Renal cortex interstitium (tissue), 11 donors: ENCODE measurements at regions not wholly inside any gene's neighbourhood (a gene's known extent, or its start where the extent isn't known, plus 50 kb on each side); places are given as distances from the start of the nearest gene placed in this dataset.
A peak's percentile ranks its signal among the peaks of the same experiment; 100 is the strongest.
"Not testable (repeated sequence)": the region's sequence is repeated elsewhere in the genome, so short reads cannot be mapped to it uniquely, and the experiment has no call there.

Experiments
- DNase-seq, 11 donors: peaks; one replicate each; pipeline ENCODE4 v3.0.0-alpha.2; 2013; ENCODE audit warnings: low read depth in 9 of 11, low spot score in 4 of 11; ENCODE audit errors: extremely low read depth in 1 of 11

DNA sequence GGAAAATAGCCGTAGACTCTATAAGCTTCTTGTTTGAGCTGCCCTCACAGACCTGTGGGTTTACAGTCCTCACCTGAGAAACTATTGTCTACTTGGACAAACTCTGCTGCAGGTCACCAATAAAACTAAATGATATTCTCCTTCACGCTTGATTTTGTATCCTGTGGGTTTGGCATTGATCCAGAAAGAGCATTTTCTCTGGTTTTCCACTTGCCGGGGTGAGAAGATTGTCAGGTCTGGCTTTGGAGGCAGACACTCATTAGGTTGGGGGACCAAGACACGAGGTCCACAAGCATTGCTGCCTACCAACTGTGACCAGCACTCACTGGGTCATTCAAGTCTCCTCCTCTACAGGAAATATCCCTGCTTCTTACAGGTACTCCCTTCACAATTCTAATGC lies 68.5 kb downstream of the CDC14C start:
- DNase-seq: no peak

DNA sequence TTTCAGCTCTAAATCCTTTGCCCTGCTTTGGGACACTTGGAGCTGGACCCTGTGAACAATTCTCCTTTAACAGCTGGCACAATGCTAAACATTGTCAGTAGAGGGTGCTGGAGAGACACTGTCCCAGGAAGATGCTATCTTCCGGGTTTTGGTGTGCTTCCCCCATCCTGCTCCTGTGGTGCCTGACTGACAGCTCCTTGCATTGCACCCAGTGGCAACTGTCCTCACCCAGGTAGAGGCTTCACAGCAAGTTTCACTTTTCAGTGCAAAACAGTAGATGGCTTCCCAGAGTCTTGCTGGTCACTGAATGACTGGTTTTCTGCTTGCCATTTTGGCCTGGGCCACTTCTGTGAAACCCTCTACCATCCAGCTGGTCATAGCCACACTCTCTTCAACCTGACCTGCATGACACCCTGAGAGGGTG lies 77.3 kb downstream of the CDC14C start:
- peak in 6 of 11 donors; percentile 12 to 30 (median 20) for DNase-seq

DNA sequence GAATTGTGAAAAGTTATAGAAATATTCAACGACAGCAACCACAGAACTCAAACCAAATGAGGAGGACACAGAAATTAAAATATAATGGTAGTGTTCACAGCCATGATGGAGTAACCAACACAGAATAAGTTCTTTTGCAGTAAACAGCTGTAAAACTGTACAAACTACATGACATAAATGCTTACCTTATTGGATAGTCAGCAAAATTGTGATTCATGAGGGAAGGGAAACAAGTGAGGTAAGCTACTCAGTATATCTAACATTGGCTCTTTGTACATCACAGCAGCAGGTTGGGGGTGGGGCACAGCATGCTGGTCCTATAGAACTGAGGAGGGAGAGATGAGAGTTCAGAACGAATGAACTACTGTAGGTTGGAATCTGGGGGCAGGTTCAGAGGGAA lies 86.4 kb downstream of the CDC14C start:
- no peak for DNase-seq

DNA sequence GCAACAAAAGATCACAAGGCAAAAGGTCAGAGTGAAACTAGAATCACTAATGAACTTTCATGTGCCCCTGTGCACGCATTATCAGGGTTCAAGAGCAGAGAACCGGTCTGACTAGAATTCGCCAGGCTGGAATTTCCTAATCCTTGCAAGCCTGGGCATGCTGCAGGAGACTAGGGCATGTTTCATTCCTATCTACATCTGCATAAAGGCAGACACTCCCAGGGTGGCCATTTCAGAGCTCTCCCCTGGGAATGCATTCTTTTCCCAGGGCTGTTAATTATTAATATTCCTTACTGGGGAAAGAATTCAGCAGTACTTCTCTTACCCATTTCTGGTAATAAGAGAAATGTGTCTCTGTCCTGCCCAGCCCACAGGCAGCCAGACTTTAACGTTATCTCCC lies 90.5 kb downstream of the CDC14C start:
- DNase-seq: no peak

DNA sequence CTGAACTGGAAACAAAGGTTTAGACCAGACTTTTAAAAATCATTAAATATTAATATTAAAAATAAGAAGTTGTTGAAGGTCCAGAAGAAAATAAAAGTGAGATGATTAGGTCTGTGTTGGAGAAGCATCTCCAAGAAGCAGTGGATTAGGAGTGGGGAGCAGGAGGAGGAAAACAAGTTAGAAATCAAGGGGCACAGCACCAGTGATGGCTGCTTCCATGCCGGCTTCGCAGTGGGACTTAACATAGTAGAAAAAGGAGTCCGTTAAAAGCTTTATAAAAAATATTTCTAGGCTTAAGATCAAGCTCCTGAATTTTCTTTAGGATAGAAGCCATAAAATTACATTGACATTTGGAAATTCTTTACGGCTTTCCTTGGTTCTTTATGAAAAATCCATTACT lies 95.8 kb downstream of the CDC14C start:
- no peak for DNase-seq

DNA sequence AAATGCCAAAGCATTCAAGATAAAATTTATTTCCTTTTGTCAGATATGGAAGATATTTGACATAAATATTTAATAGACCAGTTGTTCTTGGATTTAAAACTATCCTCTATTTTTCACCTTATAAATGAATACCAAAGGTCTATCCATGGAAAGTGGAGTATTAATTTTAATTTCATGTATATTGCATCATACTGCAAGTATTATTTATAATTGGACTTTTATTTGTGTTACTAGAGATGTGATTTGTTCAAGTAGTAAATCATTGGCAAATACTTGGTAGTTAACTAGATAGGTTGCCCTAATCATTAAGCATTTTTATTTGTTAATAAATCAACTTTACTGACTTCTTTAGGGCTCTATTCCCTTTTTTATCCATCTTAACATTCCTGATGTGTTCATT lies 98.1 kb downstream of the CDC14C start:
- DNase-seq: no peak

DNA sequence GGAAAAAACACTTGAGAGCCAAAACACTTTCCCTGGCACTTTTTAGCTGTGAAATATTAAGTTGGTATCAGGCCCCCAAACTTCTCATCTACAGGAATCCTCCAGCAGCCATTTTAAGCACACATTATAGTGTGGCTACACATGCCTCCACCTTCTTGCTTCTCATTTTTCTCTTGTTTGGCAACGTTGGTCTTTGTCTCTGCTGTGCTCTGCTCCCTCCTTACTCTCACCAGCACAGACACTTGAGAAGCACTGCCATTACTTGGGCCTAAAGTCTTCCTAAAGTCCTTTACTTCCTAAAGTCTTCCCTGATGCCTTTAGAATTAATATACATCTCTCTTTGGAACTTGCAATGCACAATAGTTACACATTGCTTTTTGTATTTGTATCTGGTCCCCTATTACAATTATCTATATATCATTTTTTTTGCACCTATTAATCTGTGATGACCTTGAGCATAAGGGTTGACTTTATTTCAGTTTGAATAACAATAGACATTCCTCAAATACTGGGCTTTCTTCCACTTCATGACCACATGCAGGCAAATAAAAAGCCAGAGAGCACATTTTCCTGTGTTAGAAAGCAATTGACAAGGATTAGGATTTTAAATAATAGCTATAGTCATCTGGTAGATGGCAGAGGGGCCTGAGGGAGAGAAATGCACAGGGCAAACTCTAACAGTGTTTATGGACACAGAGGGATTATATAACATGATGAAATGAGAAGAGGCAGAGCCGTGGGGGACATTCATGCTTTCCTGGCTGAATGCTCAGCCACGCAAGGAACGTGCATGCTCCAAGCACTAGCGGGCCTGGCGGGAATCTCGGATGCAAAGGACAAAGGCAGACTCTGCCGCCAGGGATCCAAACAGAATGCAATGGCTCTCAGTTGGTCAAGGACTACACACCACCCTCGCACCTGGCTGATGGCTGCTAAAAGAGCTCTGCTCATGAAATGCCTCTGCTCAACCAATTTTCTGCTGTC lies 99.3 kb downstream of the CDC14C start:
- DNase-seq: no peak

DNA sequence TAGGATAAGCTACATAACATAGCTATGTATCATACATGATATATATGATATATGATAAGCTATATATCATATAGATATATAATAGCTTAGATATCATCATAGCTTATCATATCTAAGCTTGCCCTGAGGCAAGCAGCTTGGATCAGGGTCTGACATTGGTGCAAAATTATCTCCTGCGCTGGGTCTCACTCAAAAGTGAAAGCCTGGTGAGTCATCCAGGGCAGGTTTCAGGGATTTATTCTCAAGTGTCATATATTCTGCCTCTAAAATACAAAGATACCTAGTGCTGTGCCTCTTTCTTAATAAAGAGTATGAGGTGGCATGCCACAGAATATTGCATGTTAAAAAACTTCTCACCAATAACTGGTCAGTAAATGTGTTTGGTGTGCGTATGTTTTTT lies 105.9 kb downstream of the CDC14C start:
- DNase-seq: no peak

DNA sequence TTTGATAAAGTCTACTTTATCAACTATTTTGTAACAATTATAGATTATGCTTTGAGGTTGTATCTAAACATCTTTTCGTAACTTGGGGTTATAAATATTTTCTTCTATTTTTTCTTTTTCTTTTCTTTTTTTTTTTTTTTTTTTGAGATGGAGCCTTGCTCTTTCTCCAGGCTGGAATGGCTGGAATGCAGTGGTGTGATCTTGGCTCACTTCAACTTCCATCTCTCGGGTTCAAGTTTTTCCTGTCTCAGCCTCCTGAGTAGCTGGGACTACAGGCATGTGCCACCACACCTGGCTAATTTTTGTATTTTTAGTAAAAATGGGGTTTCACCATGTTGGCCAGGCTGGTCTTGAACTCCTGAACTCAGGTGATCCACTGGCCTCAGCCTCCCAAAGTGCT lies 108.8 kb downstream of the CDC14C start:
- not testable (repeated sequence) for DNase-seq

DNA sequence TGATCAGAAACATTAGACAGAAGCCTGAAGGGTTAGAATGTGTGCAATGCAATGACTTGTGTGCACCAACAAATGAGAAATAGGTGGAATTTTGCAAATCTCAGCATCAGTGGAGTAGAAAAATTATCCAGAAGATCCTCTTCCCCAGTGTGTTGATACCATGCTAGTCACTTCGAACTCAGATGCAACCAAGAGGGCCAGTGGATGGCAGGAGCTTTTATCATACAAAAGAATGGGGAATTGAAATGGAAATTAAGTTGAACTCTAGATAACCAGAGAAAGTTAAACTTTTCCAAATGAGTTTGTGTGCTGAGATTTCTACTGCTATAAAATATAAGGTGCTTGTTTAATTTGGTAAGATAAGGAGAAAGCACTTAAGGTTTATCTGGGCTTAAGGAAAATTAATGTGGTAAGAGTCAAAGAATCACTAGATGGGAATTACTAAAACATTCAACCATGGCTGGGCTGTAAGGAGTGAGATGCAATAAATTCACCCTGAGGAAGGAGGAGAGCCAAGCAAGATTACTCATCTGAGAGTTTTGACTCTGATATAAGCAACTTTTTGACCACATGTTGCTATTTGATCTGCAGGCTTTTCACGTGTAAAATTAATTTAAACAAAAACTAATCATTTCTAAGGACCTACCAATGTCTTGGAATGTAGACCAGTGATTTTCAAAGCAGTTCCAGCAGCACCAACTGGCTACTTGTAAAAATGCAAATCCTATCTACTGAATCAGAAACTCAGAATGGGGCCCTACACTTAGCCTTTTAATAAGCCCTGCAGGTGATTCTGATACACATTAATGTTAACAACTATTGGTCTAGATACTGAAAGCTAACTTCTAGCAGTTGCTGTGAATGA lies 113.2 kb downstream of the CDC14C start:
- no peak for DNase-seq

DNA sequence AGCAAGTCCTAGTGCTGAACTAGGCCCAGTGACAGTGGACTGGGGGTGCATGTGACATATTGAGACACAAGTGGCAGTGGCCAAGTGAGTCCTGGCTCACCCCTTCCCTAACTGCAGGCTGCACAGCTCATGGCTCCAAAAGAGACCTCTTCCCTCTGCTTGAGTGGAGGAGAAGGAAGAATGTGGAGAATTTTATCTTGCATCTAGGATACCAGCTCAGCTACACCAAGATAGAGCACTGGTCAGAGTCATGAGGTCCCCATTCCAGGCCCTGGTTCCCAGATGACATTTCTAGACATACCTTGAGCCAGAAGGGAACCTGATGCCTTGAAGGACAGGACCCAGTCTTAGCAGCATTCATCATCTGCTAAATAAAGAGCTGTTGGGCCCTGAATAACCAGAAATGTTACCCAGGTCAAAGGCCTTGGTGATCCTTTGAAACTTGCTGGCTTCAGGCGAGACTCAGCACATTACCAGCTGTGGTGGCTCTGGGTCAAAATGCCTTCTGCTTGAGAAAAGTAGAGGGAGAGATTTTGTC lies 114.5 kb downstream of the CDC14C start:
- DNase-seq: no peak

DNA sequence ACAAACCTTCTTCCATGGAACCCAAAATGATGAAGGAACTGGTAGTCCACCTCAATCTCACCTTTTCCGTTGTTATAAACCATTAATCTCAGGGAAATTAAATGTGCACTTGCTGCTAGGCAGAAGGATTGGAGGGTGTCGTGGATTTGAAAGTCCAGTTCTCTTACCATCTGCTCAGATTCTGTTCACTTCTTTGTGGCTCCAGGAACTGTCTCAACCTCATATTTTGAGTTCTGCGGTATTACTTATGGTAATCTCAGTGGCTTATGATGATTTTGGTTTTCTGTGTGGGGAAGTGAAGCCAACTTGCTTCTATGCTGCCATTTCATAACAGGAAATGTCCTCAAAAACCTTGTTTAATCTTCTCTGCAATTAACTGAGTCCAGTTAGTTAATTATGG lies 136.4 kb downstream of the CDC14C start:
- DNase-seq: no peak

DNA sequence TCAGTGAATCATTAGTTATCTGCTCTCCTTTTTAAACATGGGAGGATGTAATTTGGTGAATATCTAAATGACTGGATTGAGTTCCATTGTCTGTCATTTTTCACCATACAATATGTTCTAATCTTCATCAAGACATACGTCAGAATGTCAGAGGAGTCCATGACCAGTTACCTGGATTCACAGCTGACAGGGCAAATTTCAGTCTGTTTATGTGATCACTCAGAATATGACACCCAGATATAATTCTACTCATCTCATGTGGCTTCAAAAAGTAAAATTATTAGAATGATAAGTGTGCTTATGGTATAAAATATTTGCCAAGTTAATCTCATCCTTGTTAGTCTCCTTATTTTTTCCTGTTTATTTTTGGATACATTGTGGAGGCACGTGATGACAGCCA lies 150.2 kb downstream of the CDC14C start:
- DNase-seq: no peak

DNA sequence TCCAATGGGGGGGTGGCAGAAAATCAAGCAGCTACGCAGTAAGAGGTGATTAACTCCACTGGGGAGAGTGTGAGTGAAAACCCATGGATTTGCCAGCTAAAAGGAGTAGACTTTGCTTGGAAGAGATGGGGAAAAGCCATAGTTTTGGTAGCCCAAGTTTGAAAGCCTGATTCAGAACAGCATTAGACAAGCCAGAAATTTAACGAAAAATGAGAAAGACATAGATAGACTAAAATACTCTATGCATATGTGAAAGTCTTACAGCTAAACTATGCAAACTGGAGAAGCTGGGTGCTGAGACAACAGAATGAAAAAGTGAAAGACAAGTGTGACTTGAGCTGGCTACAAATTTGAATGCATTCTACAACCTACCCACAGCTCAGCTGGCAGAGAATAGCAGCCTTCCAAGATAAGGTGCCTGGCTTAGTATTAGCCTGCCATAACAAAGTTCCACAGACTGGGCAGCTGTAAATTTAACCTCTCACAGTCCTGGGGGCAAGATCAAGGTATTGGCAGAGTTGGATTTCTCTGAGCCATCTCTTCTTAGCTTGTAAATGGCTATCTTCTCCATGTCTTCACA lies 156.6 kb downstream of the CDC14C start:
- DNase-seq: no peak

DNA sequence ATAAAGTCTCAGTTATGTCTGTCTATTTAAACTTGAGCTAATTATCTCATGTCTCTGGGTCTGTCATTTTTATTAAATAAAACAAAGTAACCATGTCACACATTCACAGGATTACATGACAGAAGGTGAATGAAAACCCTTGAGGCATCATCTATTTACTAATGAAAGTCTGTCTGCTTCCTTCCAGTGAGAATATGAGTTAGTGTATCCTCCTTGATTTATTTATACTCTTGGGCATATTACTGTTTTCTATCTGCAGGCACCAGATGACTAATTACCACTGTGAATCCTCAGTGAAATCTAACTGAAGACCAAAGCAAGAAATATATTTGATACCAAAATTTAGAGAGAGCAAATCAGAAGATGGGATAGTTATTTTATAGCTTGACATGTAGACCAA lies 163.7 kb downstream of the CDC14C start:
- DNase-seq: no peak

DNA sequence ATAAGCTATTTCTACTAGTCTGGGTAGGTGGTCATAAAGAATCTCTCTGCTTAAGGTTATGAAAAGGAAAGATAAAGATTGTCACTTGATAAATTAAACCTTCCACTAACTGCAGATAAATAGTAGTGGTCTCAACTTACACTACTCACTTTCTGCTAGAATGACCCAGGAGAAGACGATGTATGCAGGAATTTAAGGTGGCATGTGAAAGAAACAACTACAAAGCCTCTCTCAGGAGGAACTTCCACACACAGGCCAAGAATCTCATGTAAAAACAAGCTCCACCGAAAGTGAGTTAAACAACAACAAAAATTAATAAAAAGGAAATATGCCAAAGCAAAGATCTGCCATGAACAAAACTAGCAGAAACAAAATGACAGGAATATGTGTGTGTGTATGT lies 165.4 kb downstream of the CDC14C start:
- DNase-seq: no peak

DNA sequence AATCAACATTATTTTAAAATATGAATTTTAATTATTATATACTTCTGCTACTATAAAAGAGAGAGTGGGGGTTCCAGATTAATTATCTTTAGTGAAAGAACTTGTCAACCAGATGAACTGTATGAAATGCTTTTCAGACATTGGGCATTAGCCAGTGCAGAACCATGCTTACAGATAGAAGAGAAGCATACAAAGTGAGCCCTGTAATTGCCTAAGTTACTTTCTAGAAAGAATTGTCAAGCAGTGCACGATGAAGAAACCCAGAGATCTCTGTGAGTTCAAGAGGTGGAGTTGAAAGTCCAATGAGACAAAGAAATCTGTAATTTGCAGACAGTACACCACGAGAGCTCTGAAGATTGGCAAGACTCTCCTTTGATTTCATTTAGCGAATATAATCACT lies 166.7 kb downstream of the CDC14C start:
- DNase-seq: no peak

DNA sequence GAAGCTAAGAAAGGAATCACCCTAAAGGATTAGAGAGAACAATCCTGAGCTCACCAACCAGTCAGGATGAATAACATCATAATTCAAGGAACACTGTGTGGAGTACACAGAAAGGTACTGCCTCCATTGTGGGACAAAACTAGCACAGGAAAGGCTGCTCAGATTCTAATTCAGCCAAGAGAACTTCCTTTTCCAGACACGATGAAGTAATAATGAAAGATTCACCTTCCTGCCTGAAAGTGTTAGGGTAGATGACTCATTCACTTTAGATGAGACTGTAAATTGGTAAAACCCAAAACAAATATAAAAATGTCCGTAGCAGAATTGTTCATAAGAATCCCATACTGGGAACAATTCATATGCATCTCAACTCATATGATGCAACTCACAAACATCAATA lies 167.2 kb downstream of the CDC14C start:
- DNase-seq: no peak

DNA sequence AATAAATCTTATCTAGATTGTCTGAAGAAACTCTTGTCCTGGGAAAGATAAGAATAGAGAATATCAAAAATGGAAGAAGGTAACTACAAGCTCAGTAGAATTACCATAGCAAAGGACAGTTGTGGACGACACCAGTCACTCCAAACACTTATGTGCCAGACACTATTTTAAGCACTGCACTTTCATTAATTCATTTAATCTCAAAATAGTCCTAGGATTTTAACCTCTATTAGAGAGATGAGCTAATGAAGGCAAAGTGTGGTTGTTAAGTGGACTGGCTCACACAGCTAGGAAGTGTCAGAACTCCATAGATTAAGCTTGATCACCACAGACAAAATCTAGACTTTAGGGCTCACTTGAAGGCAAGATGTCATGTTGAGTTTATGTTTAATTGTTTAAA lies 168.9 kb downstream of the CDC14C start:
- DNase-seq: no peak

DNA sequence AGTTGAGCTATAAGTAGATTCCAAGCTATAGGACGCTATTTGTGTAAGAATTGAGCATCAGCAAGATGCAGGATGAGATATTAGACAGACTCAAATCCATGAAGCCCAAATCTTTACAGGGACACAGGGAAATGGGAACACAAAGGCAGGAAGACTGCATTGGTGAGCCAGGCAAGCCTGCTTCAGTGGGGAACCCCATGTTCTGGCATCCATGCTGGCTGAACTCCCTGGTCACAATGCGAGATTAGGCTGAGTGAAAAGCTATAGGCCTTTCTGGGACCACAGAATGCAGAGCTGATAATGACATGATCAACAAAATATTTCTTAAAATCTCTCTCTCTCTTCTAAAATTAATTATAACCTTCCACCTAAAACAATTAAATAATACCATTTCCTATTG lies 170.5 kb downstream of the CDC14C start:
- no peak for DNase-seq
